ENCODE measurements at regions not wholly inside any gene's neighbourhood (a gene's known extent, or its start where the extent isn't known, plus 50 kb on each side); places are given as distances from the start of the nearest gene placed in this dataset.

GRCh38 chr4:57430726-57431125 is 320.5 kb upstream of the IGFBP7 start:
- Histone ChIP-seq H3K14ac (ENCODE audit: insufficient read depth, low read length) (no peak overlapping the region), H3K23ac (ENCODE audit: insufficient read length, low read depth, low read length) (no peak overlapping the region), H3K23me2 (ENCODE audit: insufficient read length, low read depth, low read length, poor library complexity, severe bottlenecking) (no peaks in the 10 kb centered on the region), H3K9ac (ENCODE audit: extremely low read depth, insufficient read length, low read length) (no peak overlapping the region), H2BK15ac (ENCODE audit: low read depth, low read length) (no peak overlapping the region), H3K27me3 (ENCODE audit: insufficient read depth, low read length) (no peaks in the 10 kb centered on the region), H3K56ac (ENCODE audit: insufficient read length, low read depth, low read length) (no peak overlapping the region), H4K20me1 (ENCODE audit: control insufficient read depth, insufficient read depth, insufficient read length) (no peaks in the 10 kb centered on the region), H2BK20ac (ENCODE audit: low read depth, low read length, poor library complexity, severe bottlenecking) (no peak overlapping the region), H3K4ac (ENCODE audit: low read depth, low read length) (no peak overlapping the region), H3K9me3 (ENCODE audit: control insufficient read depth, low read depth, low read length) (no peaks in the 10 kb centered on the region), H3K4me1 (ENCODE audit: insufficient read depth, low read length) (no peaks in the 10 kb centered on the region), H2AFZ (ENCODE audit: low read length) (no peak overlapping the region), H2BK12ac (ENCODE audit: insufficient read length, low read depth, low read length) (no peak overlapping the region), H3K79me1 (ENCODE audit: insufficient read depth, low read depth, low read length, poor library complexity, severe bottlenecking) (no peaks in the 10 kb centered on the region), H2BK5ac (ENCODE audit: insufficient read length, low read length) (no peak overlapping the region), H4K5ac (ENCODE audit: insufficient read length, low read depth, low read length) (no peak overlapping the region), H3T11ph (ENCODE audit: low read length) (no peak overlapping the region), H2BK120ac (ENCODE audit: low read depth, low read length, poor library complexity, severe bottlenecking) (no peak overlapping the region), H2AK5ac (ENCODE audit: insufficient read length, low read length) (no peak overlapping the region), H3K4me2 (ENCODE audit: insufficient read depth, insufficient read length, low read length) (no peak overlapping the region), H3K79me2 (ENCODE audit: insufficient read depth, low read length) (no peaks in the 10 kb centered on the region), H3K18ac (ENCODE audit: insufficient read length, low read depth, low read length) (no peak overlapping the region), H4K8ac (replicated peaks; ENCODE audit: insufficient read length, low read depth, low read length) (no peak overlapping the region), H4K91ac (ENCODE audit: insufficient read length, low read depth, low read length) (no peak overlapping the region), H3K27ac (ENCODE audit: insufficient read length, low read depth, low read length) (no peak overlapping the region)
- no CpG with 5 or more reads among the region's 2 CpGs for WGBS (ENCODE audit: extremely low coverage, insufficient read length, low lambda C conversion rate)
- no peak for DNase-seq
- Mint-ChIP-seq H3K9me3 (no peaks in the 10 kb centered on the region), H3K36me3 (ENCODE audit: insufficient read depth in 1 of 3, low read depth in 3 of 3) (no peaks in the 10 kb centered on the region), H3K4me1 (peaks cover 0 to 2% of the 10 kb centered on the region in 2 experiments; a peak in 1 of 4 replicates), H3K4me3 (no peak overlapping the region), H3K27me3 (ENCODE audit: low read depth) (no peaks in the 10 kb centered on the region), H3K27ac (no peak overlapping the region)
- TF ChIP-seq CTCF (conservative IDR thresholded peaks at IDR 0.05): no peak
